IPS DF 4.7 (cell line): ENCODE measurements at regions not wholly inside any gene's neighbourhood (a gene's known extent, or its start where the extent isn't known, plus 50 kb on each side); places are given as distances from the start of the nearest gene placed in this dataset.
"Not testable (repeated sequence)": the region's sequence is repeated elsewhere in the genome, so short reads cannot be mapped to it uniquely, and the experiment has no call there.

Source experiments
- DNase-seq: peaks from one replicate; pipeline ENCODE4 v3.0.0-alpha.2; 2013; ENCODE audit warnings: low spot score; ENCODE audit errors: extremely low read depth

DNA sequence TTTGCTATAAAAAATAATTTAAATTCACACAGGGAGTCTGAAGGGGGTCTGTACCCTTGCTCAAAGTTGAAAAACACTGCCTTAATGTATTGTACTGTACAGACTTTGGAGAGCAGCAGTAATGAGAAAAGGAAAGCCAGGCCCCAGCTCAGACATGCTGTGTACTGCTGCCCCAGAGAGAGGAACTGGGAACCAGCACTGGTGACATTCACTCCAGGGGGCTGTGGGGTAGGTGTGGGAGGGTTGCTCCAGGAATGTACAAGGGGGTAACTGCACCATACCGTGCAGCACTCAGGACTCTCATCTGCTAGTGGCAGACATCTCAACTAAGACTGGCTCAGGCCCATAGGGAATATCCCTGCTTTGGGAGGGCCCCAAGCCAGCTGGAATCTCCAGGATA is 146.0 kb upstream of the RMP24 start:
- no peak for DNase-seq

DNA sequence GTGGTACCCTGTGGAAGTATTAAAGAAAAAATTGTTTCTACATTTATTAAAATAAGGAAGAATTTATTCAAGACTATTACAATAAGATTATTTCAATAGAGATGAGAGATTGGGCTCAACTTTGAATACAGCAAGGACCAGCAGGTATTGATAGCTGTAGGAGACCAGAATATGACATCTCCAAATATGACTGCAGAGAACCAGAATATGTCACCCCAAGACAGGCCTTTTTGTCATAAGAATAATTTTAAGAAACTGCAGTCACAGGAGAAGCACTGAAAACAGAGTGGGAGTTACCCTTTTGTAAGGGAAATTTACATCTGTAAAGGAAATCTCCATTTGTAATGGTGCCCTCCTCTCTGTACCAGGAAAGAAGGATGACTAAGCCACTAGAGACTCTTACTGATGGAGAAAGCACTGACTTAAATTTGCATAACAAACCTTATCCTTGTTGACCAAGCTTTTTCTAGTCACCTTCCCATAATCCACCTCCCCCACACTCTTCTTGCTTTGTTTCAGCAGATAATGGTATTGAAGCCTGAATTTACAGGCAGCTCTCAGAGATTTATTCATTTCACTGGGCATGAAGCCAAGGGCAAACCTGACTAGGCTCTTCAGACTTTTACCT is 145.1 kb upstream of the RMP24 start:
- peak; percentile 95 for DNase-seq

DNA sequence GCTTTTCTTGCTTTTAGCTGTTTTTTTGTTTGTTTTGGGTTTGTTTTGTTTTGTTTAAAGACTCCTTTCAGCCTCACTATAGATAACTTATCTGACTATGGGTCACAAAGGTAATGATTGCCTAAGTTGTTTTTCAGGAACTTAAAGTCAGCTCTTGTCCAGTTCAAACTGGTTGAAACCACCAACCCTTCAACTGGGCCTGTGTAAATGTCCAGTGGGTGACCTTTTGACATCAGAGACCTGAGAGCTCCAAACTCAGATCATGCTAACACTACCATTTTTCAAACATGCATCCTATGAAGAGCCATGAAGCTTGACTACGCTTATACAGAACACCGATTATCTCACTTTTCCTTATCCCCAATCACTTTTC is 144.6 kb upstream of the RMP24 start:
- no peak for DNase-seq

DNA sequence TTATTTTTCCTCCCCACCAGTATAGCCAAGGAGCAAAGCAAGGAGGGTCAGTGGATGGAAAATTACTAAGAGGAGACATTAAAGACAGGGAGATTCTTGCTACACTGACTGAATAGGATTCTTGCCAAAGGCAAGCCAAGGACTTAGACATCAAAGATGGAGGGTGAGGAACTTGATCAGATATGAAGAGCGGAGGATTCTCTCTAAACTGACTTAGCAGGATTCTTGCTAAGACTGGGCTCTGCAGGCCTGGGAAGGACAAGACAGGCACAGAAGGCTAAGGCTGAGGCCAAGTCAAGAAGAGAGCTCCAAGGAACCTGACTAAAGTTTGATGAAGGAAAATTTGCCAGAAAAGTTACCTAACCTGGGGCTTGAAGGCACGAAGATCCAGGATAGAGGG is 143.9 kb upstream of the RMP24 start:
- DNase-seq: no peak

DNA sequence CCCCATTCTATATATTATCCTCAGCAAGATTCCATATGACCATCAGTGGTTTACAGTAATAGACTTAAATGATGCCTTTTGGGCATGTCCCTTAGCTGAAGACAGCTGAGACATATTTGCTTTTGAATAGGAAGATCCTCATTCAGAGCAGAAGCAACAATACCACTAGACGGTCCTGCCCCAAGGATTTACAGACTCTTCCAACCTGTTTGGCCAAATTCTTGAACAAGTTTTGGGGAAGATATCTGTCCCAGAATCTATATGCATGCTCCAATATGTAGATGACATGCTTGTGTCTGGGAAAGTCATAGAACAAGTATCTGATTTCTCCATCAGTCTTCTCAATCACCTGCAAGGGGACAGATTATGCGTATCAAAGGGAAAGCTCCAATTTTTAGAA is 137.1 kb upstream of the RMP24 start:
- DNase-seq: no peak

DNA sequence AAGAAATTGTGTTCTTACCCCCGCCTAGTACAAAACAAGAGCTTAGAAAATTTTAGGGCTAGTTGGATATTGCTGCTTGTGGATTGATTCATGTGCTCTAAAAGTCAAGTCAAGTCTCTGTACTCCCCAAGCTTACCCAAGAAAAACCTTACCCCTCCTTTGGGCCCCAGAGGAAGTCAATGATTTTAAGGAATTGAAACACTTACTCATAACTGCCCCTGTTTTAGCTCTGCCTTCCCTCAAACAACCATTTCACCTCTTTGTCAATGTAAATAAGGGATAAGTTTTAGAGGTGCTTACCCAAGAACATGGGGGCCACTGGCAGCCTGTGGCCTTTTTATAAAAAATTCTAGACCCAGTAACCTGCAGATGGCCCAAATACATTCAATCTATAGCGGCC is 136.6 kb upstream of the RMP24 start:
- DNase-seq: no peak

DNA sequence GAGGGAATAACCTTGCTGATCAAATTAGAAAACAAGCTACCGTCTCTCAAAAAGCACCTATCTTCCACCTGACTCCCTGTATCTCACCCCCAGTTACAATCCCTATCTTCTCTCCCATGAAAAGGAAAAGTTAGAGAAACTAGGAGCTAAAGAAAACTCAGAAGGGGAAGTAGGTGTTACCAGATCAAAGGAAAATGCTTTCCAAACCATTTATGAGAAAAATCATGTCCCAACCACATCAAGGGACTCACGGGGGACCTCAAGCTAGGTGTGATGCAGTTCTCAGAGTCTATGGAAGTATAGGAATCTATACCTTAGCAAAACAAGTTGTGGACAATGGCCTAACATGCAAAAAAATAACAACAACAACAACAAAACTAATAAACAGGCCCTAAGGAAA is 135.5 kb upstream of the RMP24 start:
- no peak for DNase-seq

DNA sequence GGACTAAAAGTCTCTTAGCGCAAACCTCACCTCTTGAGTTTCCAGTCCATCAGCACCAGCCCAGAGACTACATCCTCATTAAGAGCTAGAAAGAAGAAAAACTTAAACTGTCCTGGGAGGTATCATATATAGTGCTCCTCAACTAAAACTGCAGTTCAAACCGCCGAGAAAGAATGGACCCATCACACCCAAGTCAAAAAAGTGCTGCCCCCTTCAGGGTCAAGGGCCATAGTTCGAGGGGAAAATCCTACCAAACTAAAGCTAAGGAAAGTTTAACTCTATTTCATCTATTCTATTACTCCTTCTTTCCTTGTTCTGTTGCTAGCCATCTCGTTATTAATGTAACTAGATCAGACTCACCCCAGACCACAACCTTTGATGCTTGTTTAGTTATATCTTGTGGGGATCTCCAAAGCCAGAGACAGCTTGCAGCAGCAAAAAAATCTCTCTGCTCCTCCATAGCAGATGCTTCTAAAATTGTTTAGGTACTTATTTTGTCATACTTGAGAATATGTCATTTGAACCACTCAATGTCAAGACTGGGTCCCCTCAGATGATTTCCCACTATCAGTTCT is 134.5 kb upstream of the RMP24 start:
- no peak for DNase-seq

DNA sequence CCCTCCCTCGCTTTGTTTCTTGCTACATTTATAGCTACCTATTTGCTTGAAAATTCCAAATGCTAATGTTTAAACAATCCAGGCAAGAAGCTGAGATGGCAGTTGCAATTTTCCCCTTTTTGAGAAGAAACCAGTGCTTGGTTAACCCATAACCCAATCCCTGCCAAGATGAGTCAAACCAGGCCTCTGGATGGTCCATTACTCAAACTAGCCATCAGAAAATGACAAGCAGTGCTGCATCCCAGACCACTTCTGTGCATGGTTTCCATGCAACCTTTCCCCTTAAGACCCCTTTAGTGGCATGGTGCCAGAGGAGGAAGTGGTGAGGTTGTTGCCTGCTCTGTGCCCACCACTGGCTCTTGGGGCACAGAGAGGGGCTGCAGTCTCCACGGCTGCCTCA is 131.2 kb upstream of the RMP24 start:
- no peak for DNase-seq

DNA sequence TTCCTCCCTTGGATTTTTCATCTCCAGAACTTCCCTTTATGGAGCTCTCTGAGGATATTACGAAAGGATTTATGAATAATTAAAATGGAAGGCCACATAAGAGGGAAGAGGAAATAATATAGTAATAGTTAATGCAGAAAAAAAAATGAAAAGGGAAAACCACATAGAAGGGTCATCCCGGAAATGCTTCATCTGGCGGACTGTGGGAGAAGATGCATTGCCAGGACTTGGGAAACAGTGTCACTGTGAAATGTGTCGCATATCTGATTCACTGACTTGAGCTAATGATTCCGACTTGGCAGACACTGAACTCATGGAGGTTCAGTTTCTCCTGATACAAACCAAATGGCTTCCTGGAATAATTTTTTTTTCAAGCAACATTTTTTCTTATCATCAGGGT is 129.9 kb upstream of the RMP24 start:
- no peak for DNase-seq

DNA sequence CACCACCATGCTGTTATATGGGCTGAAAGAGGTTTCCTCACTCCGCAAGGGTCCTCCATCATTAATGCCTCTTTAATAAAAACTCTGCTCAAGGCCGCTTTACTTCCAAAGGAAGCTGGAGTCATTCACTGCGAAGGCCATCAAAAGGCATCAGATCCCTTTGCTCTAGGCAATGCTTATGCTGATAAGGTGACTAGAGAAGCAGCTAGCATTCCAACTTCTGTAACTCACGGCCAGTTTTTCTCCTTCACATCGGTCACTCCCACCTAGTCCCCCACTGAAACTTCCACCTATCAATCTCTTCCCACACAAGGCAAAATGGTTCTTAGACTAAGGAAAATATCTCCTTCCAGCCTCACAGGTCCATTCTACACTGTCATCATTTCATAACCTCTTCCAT is 124.2 kb upstream of the RMP24 start:
- not testable (repeated sequence) for DNase-seq

DNA sequence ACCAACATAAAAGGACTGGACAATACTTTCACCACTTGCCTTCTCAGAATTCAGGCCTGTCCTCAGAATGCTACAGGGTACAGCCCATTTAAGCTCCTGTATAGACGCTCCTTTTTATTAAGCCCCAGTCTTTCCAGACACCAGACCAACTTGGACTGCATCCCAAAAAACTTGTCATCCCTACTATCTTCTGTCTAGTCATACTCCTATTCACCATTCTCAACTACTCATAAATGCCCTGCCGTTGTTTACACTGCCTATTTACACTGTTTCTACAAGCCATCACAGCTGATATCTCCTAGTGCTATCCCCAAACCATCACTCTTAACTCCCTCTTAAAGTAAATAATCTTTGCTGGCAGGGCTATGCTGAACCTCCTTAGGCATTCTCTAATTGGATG is 123.2 kb upstream of the RMP24 start:
- not testable (repeated sequence) for DNase-seq

DNA sequence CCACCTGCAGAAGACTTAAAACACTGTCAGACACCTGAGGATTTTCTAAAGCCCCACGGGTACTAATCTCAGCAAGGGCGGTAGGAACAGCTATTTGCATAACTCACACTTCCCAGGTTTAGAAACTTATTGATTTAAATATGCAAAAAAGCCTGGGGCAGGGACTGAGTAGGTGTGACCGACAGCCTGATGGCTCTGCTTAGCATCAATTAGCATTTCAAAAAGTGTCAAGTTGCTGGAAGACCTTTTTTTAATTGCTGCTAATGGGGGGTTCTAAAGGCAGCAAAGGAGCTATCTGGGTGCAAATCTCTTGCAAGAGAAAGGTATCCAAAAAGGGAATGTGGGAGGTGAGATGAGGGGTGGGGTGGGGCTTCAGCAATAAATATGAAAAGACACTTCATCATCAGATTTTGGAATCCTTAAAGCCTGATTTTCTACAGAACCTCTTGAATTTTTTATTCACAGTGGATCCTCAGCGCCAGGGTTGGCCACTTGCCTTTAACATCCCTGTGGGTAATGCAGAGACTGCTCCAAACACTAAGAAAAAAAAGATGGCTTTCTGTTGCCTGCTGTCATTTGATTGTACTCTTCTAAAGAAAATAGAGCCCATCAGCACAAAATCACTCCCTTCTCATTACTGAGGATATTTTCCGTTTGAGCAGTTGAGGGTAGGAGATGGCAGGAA is 121.1 kb upstream of the RMP24 start:
- DNase-seq: peak; percentile 89

DNA sequence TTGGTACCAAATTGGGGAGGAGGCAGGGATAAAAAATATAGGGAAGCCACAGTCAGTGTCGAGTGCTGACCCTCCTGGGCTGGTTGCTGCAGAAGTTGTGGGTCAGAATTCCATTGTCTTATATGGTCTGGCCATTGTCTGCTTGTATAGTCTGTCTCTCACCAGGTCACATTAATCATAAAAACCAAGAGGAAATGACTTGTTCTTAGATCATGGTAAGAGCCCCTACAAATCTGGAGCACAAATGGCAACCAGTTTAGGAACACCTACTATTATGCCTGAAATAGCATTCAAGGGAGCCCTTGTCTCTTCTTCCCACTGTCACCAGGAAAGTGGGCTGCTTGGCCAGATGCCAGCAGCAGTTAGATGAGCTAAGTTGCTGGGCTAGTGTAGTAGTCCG is 119.7 kb upstream of the RMP24 start:
- no peak for DNase-seq

DNA sequence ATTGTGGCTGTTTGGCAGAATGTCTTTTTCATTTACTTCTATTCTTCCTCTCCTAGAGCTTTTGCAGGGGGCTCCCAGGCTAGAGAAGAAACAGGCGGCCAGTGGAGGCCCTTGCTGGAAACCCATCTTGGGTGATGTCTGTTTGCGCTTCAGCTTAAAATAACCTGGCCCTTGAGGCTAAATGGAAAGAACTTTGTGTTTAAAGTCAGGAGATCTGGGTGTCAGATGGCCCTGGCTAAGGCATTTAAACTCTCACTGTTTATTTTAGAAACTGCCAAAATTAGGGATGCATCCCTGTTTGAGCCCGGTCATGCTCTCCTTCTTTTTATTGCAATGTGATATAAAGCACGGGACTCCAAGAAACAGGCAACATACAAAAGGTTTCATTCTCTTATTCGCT is 118.4 kb upstream of the RMP24 start:
- no peak for DNase-seq

DNA sequence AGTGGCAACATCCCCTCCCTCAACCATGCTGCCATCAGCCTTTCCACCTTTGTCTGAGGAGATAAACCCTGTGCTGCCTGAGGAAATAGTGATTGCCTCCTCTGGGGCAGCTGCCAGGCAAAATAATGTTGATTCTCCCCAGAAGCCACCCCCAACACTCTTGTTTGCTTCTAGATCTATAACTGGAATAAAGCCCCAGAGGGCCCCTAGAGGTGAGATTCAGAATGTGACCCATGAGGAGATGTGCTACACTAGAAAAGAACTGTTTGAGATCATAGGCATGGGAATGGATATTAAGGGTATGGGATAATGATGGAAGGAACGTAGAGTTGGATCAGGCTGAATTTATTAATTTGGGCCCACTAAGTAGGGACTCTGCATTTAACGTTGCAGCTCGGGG is 116.3 kb upstream of the RMP24 start:
- no peak for DNase-seq

DNA sequence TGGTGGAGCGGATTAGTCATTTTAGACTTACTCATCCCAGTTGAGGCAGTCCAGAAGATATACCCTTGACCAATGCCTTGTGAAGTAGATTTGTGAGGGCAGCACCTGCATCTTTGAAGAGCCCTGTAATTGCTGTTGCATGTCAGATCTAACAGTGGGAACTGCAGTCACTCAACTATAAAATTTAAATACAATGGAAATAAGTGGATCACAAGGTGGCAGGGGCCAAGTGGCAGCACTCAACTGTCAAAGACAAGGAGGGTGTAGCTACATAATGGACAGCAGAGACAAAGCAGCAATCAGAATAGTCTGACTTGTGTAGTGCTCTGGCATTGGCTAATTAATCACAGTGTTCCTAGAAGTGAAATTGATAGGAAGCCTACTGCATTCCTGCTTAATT is 115.8 kb upstream of the RMP24 start:
- DNase-seq: not testable (repeated sequence)

DNA sequence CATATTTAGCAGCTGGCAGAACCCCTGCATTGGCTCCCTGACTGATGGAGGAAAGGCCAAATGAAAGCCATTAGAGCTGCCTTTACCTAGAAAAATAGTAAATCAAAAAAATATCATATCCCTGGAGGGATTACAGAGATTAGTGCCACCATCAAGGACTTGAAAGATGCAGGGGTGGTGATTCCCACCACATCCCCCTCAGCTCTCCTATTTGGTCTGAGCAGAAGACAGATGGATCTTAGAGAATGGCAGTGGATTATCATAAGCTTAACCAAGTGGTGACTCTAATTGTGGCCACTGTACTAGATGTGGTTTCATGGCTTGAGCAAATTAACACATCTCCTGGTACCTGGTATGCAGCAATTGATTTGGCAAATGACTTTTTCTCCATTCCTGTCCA is 114.9 kb upstream of the RMP24 start:
- not testable (repeated sequence) for DNase-seq

DNA sequence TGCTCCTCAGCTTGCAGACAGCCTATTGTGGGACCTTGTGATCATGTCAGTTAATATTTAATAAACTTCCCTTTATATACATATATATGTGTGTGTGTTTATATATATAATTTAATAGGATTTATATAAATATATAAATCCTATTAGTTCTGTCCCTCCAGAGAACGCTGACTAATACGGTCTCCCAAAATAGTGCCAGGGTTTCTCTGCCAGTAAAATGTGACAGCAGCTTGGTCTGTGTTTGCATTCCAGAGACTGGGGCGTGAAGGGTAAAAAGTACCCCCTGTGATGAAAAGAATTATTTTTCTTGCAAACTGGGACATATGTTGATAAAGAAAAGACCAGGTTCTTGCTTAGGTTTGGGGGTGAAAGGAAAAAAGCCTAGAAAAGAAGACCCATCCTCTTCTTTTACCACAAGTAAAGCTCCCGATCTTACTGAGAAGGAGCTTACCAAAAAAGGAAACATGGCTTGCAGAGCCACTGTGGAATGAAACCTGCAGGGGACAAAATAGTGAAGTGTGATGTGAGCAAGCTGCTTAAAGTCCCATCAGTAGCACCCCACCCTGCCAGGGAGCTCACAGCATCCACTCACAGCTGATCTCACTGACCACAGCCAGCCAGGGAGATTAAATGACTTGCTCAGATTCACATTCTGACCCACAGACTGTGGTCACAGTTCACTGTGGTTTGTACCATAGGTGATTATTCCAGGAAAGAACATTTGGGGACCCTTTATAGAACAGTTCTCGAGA is 110.9 kb upstream of the RMP24 start:
- DNase-seq: no peak

DNA sequence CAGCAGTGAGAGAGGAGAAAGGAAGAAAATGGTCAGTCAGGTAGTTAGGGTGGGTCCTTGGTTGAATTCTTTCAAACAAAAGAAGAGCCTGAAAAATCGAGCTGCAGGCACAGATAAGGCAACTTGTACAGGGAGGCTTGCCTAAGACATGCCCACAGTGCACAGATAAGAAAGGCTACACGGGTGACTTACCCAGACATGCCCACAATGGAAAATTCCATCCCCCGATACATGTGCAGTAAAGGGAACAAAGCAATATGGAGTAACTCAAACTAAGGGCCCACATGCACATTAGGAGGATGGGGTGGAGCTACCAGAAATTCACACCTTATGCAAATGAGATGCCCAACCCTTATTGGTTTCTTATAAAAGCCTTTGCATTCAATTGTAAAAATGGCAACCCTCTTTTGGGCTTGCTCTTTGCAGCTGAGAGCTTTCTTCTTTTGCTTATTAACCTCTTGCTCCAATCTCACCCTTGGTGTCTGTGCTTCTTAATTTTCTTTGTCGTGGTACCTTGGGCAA is 110.3 kb upstream of the RMP24 start:
- no peak for DNase-seq

DNA sequence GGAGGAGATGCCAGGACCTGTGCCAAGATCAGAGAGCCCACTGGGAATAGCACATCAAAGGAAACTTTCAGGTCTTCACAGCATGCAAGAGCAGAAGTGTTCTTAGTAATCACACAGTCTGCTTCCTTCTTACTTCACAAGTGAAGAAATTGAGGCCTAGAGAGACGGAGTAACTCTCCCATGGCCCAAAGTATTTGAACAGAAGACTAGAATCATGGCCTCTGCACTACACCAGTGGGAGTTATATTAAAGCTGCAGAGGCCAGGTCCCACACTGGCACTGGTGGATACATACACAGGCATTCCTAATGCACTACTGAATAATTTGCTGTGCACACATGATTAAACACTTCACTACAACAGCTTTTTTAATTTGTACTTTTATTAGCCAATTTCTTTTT is 107.6 kb upstream of the RMP24 start:
- no peak for DNase-seq

DNA sequence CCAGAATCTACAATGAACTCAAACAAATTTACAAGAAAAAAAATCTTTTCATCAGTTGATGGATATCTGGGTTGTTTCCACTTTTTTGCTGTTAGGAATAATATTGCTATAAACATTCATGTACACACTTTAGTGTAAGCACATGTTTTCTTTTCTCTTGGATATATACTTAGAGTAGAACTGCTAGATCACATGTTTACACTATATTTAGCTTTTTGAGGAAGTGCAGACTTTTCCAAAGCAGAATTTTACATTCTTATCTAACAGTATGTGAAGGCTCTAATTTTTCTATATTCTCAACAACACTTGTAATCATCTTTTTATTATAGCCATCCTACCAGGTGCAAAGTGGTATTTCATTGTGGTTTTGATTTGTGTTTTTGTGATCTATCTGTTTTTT is 103.6 kb upstream of the RMP24 start:
- DNase-seq: no peak
